ENCODE measurements at regions not wholly inside any gene's neighbourhood (a gene's known extent, or its start where the extent isn't known, plus 50 kb on each side); places are given as distances from the start of the nearest gene placed in this dataset.
"Not testable (repeated sequence)": the region's sequence is repeated elsewhere in the genome, so short reads cannot be mapped to it uniquely, and the experiment has no call there.

GRCh38 chr10:46095943-46096342, 49.9 kb upstream of the MSMB start:
- CTCF ChIA-PET; POLR2A ChIA-PET; DNase-seq (ENCODE audit: extremely low spot score): not testable (repeated sequence)

DNA sequence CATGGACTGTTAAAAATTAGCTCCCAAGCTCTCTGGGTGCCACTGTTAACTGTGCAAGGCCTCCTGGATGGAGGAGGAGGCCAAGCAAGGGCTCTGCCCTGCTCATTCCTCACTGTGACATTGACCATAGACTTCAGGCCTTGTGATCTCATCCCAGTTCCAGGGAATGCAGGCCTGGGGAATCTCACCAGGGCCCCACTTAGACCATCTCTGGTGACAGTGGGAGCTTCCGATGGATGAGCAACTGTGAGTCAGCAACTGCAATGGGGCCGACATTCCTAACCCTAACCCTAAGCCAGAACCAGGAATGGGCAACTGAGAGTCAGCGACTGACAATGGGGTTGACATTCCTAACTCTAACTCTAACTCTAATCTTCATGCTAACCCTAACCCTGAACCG, 50.4 kb upstream of the MSMB start:
- no peak for DNase-seq (ENCODE audit: extremely low spot score)
- TF ChIP-seq ARNT (IDR thresholded peaks at IDR 0.05) (no peak), FOXA1 (IDR thresholded peaks at IDR 0.05) (no peak), BHLHE40 (IDR thresholded peaks at IDR 0.05; ENCODE audit: borderline replicate concordance) (no peak), LEF1 (IDR thresholded peaks at IDR 0.05; ENCODE audit: borderline replicate concordance) (no peak), PKNOX1 (IDR thresholded peaks at IDR 0.05) (no peak), L3MBTL2 (conservative IDR thresholded peaks at IDR 0.05) (no peak), TARDBP (IDR thresholded peaks at IDR 0.05) (no peak), CTBP1 (IDR thresholded peaks at IDR 0.05; ENCODE audit: borderline replicate concordance) (no peak), FOXK2 (IDR thresholded peaks at IDR 0.05) (no peak), SP1 (IDR thresholded peaks at IDR 0.05) (no peak), HDGF (IDR thresholded peaks at IDR 0.05; ENCODE audit: borderline replicate concordance) (no peak), ZNF384 (IDR thresholded peaks at IDR 0.05) (no peak), SUZ12 (IDR thresholded peaks at IDR 0.05) (no peak), ELF4 (IDR thresholded peaks at IDR 0.05) (no peak), FOXM1 (IDR thresholded peaks at IDR 0.05; ENCODE audit: borderline replicate concordance) (no peak)
- ChIA-PET CTCF (no interaction called here), POLR2A (no interaction called here)

DNA sequence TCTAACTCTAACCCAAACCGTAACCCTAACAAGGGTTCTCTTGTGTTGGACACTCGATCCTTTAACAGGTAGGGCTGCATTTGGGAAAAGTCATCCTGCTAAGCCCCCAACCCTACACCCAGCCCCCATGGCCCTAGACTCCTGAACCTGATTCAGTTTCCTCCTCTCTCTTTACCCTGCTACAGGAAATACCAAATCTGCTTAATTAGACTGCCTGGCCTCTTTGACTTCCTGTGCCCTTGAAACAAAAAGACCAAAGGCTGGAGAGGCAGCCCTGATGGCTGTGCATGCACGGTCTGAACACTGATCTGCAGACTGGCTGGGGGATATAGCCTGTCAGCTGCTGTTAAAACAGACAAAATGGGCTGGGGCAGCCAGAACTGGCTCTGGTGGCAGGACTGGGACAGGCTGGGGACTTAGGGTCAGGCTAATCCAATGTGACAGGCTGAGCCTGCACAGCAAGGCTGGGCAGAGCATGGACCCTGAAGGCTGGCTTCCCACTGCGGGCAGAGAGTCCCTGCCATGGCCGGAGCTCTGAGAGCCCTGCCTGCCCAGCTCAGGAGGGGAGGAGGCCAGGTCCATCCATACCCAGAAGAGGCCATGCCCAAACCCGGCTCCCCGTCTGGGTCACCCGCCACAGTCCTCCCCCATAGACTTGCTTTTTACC, 51.0 kb upstream of the MSMB start:
- ChIA-PET CTCF (interaction anchor here (0.6 kb wide), 1 partner anchor 91 kb away, joined by 4 read pairs; no protein-coding TSS in a partner anchor), POLR2A (no interaction called here)
- TF ChIP-seq TARDBP (IDR thresholded peaks at IDR 0.05), result no peak
- no peak for TF ChIP-seq SP1 (IDR thresholded peaks at IDR 0.05)
- TF ChIP-seq HDGF (IDR thresholded peaks at IDR 0.05; ENCODE audit: borderline replicate concordance), result no peak
- no peak for TF ChIP-seq ZNF384 (IDR thresholded peaks at IDR 0.05)
- no peak for TF ChIP-seq L3MBTL2 (conservative IDR thresholded peaks at IDR 0.05)
- TF ChIP-seq BHLHE40 (IDR thresholded peaks at IDR 0.05; ENCODE audit: borderline replicate concordance), result no peak
- no peak for DNase-seq (ENCODE audit: extremely low spot score)

DNA sequence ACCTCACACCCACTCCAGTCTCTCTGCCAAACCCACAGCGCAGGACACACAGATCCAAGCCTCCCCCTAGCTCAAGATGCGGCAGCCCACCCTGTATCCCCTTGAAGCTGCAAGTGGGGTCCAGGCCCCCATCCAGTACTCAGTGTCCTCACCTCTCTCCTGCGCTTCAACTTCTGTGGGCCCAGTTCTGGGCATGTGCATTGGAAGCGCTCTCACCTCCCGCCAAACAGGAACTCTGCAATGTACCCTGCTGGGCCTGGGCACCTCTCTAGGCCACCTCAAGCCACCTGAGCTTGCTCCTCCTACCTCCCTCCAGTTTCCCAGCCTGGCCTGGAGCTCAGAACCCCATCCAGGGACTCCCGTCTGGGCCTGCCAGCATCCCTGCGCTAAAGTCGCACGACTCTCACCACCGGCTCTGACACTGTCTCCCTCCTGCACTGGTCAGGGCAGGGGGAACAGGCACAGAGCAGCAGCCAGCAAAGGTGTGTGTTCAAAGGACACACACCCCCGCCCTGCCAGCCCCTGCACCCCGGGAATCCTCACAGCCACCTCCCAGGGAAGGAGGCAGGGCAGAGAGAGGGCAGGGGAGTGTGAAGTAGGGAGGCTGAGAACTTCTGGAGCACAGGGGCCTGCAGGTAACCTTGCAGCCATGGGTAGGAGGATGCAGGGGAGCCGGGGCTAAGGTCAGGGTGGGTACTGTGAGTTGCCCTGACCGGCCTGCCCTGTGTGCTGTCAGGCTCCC, 51.7 kb upstream of the MSMB start:
- CTCF ChIA-PET, result interaction anchor here (0.6 kb wide), 1 partner anchor 92 kb away, joined by 4 read pairs; no protein-coding TSS in a partner anchor
- POLR2A ChIA-PET, result no interaction called here
- DNase-seq (ENCODE audit: extremely low spot score), result no peak
- TF ChIP-seq NFRKB (IDR thresholded peaks at IDR 0.05), result no peak
- no peak for TF ChIP-seq PKNOX1 (IDR thresholded peaks at IDR 0.05)
- no peak for TF ChIP-seq FOXM1 (IDR thresholded peaks at IDR 0.05; ENCODE audit: borderline replicate concordance)
- TF ChIP-seq ZNF384 (IDR thresholded peaks at IDR 0.05), result no peak
- TF ChIP-seq FOXK2 (IDR thresholded peaks at IDR 0.05), result no peak
- TF ChIP-seq L3MBTL2 (conservative IDR thresholded peaks at IDR 0.05), result no peak
- no peak for TF ChIP-seq HDGF (IDR thresholded peaks at IDR 0.05; ENCODE audit: borderline replicate concordance)
- TF ChIP-seq TARDBP (IDR thresholded peaks at IDR 0.05), result no peak
- TF ChIP-seq SP1 (IDR thresholded peaks at IDR 0.05), result no peak

DNA sequence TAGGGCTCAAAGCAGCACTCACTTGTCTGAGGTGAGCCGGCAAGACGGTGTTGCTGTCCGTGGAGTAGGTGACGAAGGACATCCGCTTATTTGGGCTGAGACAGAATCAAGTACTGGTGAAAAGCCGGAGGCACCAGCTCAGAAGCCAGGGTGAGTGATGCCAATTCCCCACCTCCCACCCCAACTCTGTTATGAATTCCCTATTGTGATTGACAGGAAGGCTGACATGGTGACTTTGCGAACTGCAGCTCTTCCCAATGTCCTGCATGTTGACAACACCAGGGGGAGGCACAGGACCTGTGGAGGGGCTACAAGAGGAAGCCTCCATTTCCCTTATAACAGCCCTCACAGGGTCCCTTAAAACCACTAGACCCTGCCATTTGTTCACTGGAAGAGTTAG, 52.3 kb upstream of the MSMB start:
- ChIA-PET CTCF (no interaction called here), POLR2A (no interaction called here)
- peak; percentile 61 for TF ChIP-seq PKNOX1 (IDR thresholded peaks at IDR 0.05)
- no peak for TF ChIP-seq FOXA1 (IDR thresholded peaks at IDR 0.05)
- TF ChIP-seq LEF1 (IDR thresholded peaks at IDR 0.05; ENCODE audit: borderline replicate concordance), result no peak
- no peak for DNase-seq (ENCODE audit: extremely low spot score)

GRCh38 chr10:46098925-46099324, 52.9 kb upstream of the MSMB start:
- POLR2A ChIA-PET; CTCF ChIA-PET; DNase-seq (ENCODE audit: extremely low spot score): not testable (repeated sequence)

- CTCF ChIA-PET, result no interaction called here
- POLR2A ChIA-PET, result no interaction called here
- no peak for TF ChIP-seq NFRKB (IDR thresholded peaks at IDR 0.05)
These were observed 58.1 kb upstream of the MSMB start for GRCh38 chr10:46104071-46104585.

DNA sequence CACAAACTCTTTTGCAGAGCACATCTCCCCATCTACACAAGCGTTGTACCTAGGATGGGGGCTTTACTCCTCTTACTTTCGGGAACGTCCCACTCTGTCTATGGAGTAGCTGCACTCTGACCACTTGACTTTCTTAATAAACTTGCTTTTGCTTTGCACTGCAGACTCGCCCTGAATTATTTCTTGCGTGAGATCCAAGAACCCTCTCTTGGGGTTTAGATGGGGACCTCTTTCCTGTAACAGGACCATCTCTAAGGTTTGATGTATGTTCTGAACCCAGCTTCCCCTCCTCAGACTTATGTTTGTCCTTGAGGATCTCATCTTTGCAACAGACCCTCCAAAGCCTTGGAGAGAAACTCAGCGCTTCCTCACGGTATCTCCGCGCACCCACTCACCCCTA, 59.3 kb upstream of the MSMB start:
- DNase-seq (ENCODE audit: extremely low spot score); CTCF ChIA-PET; POLR2A ChIA-PET: not testable (repeated sequence)

More at GRCh38 chr10:46104071-46104585, 58.1 kb upstream of the MSMB start:
- no peak for DNase-seq (ENCODE audit: extremely low spot score)

DNA sequence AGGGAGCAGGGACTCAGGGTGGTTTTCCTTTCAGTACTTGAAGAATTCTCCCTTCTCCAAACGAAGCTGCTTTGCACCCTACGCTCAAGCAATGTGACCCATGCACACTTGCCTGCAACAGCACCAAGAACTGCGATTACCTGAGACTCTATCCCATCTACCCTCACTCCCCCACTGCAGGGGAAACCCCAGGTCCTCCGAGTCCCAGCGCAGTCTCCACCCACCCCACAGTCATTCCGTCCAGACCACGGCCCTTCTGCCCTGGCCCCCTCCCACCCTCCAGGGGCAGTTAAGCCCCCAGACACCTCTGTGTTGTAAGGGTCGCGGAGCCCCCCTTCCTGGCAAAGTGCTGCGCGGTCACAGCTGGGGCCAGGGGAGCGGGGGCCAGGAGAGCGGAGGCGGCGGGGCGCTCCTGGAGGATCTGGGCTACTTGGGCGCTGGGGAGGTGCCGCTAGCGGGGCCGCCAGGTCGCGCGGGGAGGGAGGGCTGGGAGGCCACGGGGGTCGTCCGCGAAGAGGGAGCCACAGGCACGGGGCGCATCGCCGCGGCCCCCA, 59.9 kb upstream of the MSMB start:
- DNase-seq (ENCODE audit: extremely low spot score); CTCF ChIA-PET: not testable (repeated sequence)
- POLR2A ChIA-PET, result interaction anchor here (2.1 kb wide), 1 partner anchor 177 kb away, joined by 7 read pairs; no protein-coding TSS in a partner anchor
